BE2C (cell line): ENCODE measurements at regions not wholly inside any gene's neighbourhood (a gene's known extent, or its start where the extent isn't known, plus 50 kb on each side); places are given as distances from the start of the nearest gene placed in this dataset.
"Not testable (repeated sequence)": the region's sequence is repeated elsewhere in the genome, so short reads cannot be mapped to it uniquely, and the experiment has no call there.

Source experiments
- DNase-seq: peaks from one replicate; pipeline ENCODE4 v3.0.0-alpha.2; 2020
- H3K27me3 ChIP-seq: fragments of 250-450 bp; sonication (Bioruptor Pico); 2 replicates; pipeline ENCODE4 v1.5.1; 2020; ENCODE audit warnings: mild to moderate bottlenecking
- H3K36me3 ChIP-seq: fragments of 250-450 bp; sonication (Bioruptor Pico); 2 replicates; pipeline ENCODE4 v1.5.1; 2020; ENCODE audit warnings: mild to moderate bottlenecking
- H3K4me1 ChIP-seq: fragments of 250-450 bp; sonication (Bioruptor Pico); 2 replicates; pipeline ENCODE4 v1.5.1; 2020
- H3K4me3 ChIP-seq: 2 replicates; pipeline ENCODE4 v1.5.1; 2011; ENCODE audit warnings: low read depth, low read length
- H3K9me3 ChIP-seq: fragments of 250-450 bp; sonication (Bioruptor Pico); 2 replicates; pipeline ENCODE4 v1.5.1; 2020
- TF ChIP-seq, protein P1 (sequence below): IDR thresholded peaks from 2 replicates; pipeline ENCODE4 v1.5.1; 2012; ENCODE audit warnings: mild to moderate bottlenecking, low read depth, low read length

DNA sequence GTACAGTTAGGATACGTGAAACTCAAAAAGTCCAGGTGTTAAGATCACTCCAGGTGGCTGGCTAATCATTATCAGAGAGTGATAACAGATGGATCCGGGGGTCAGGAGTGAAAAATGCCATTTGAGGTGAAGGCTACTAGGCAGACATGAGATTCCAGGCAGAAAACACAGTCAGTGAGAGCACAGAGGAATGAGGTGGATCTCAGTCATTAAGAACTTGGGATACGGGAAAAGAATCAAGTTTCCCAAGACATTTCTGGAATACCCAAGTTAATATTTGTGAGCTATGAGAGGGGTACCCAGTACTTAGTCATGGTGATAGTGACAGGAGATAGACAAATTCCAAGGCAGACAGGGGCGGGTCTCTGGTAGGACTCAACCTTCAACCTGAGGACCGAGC, 94.6 kb upstream of the ALG10B start:
- no peak for DNase-seq
- H3K36me3 ChIP-seq, result no peaks in the 10 kb centered on the region
- no peaks in the 10 kb centered on the region for H3K27me3 ChIP-seq
- H3K4me3 ChIP-seq, result no peak overlapping the region
- no peaks in the 10 kb centered on the region for H3K4me1 ChIP-seq
- TF ChIP-seq, protein P1, sequence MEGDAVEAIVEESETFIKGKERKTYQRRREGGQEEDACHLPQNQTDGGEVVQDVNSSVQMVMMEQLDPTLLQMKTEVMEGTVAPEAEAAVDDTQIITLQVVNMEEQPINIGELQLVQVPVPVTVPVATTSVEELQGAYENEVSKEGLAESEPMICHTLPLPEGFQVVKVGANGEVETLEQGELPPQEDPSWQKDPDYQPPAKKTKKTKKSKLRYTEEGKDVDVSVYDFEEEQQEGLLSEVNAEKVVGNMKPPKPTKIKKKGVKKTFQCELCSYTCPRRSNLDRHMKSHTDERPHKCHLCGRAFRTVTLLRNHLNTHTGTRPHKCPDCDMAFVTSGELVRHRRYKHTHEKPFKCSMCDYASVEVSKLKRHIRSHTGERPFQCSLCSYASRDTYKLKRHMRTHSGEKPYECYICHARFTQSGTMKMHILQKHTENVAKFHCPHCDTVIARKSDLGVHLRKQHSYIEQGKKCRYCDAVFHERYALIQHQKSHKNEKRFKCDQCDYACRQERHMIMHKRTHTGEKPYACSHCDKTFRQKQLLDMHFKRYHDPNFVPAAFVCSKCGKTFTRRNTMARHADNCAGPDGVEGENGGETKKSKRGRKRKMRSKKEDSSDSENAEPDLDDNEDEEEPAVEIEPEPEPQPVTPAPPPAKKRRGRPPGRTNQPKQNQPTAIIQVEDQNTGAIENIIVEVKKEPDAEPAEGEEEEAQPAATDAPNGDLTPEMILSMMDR, result no peak
- no peaks in the 10 kb centered on the region for H3K9me3 ChIP-seq

DNA sequence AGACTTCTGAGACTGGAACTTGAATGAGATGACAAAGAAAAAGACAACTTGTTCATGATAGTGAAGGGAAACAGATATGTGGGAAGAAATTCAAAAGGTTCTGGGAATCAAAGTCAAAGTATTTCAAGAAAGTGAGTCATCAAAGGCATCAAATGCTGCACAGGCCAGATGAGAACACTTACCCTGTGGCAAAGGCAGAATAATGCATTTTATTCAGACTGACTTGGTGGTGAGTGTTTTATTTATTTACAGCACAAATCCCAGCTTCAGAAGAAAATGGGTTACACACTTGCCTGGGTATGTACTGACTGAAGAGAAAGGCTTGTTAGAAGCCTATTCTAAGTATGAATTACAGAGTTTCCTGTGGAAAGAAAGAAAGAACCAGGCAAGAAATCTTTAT, 78.2 kb upstream of the ALG10B start:
- H3K4me3 ChIP-seq, H3K27me3 ChIP-seq, H3K9me3 ChIP-seq, H3K4me1 ChIP-seq, DNase-seq, H3K36me3 ChIP-seq: not testable (repeated sequence)

GRCh38 chr12:38253778-38254177, 62.8 kb upstream of the ALG10B start:
- no peak for DNase-seq
- Histone ChIP-seq H3K27me3 (peaks cover 4% of the 10 kb centered on the region; the same call in 1 of the 2 replicates), H3K36me3 (no peaks in the 10 kb centered on the region), H3K4me3 (no peak overlapping the region), H3K4me1 (no peaks in the 10 kb centered on the region), H3K9me3 (no peaks in the 10 kb centered on the region)
- TF ChIP-seq, protein P1, result no peak

DNA sequence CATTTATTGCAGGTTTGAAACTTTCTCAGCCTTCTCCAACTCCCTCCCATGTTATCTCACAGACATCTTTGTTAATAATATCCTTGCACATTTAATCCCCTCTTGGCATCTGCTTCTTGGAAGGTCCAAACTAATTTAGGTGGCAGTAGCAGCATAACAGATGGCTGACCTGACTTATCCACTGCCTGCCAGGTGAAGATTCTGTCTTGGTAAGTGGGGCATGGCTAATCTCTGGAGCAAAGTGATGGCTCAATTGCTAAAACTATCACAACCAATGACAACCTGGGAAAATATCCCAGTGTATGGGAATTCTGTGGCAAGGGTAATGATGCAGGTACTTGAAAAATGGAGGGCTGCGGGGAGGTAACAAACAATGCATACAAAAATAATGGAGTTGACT, 58.2 kb upstream of the ALG10B start:
- Histone ChIP-seq H3K36me3 (no peaks in the 10 kb centered on the region), H3K27me3 (no peaks in the 10 kb centered on the region), H3K4me3 (no peak overlapping the region), H3K4me1 (no peaks in the 10 kb centered on the region), H3K9me3 (no peaks in the 10 kb centered on the region)
- TF ChIP-seq, protein P1, result no peak
- DNase-seq, result no peak
